ENCODE measurements at regions not wholly inside any gene's neighbourhood (a gene's known extent, or its start where the extent isn't known, plus 50 kb on each side); places are given as distances from the start of the nearest gene placed in this dataset.

DNA sequence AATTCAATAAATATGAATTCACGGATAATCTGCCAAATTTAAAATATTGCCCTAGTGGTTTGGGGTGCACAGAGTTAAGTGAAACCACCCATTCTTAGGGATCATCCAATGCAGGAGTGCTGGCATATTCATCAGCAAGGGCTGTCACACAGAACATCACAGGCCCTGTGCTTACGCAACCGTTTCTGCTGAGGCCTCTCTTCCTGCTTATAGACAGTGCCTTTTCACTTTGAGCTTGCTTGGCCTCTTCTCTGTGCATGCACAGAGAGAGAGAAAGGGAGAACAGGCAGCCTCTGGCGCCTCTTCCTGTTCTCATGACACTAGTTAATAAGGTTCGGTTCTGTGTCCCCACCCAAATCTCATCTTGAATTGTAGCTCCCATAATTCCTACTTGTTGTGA, 366.3 kb downstream of the ICE1 start:
- no peak for DNase-seq (ENCODE audit: low spot score)
- intact Hi-C loops (cut with DNase I) = no loop called here
- 86% methylated on average over 5 of the region's 5 CpGs for WGBS

DNA sequence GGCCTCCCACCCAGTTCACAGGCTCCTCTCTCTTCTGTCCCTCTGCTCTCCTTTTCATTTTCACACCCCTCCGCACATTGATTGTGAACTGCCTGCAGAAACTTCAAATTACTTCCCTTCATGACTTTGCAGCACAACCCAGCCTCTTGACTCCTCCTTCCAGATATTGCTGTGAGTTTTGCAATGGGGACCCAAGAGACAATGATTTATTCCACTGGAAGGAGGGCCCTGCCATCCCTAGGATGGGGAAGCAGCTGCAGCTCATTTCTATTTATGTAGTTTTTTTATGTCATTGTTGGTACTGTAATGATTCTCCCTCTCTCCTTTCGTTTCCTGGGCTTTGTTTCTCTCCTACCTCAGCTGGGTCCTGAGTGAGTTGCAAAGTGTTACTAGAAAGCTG, 364.9 kb downstream of the ICE1 start:
- no peak overlapping the region for H3K27ac ChIP-seq
- 83% methylated on average over 2 of the region's 2 CpGs for WGBS
- H3K4me1 ChIP-seq (replicated peaks) = no peaks in the 10 kb centered on the region
- H3K9me3 ChIP-seq = no peaks in the 10 kb centered on the region
- H3K36me3 ChIP-seq = no peaks in the 10 kb centered on the region
- H3K27me3 ChIP-seq (replicated peaks; ENCODE audit: insufficient read depth) = no peaks in the 10 kb centered on the region
- no peak for TF ChIP-seq POLR2A (IDR thresholded peaks at IDR 0.05)
- TF ChIP-seq, protein P1, sequence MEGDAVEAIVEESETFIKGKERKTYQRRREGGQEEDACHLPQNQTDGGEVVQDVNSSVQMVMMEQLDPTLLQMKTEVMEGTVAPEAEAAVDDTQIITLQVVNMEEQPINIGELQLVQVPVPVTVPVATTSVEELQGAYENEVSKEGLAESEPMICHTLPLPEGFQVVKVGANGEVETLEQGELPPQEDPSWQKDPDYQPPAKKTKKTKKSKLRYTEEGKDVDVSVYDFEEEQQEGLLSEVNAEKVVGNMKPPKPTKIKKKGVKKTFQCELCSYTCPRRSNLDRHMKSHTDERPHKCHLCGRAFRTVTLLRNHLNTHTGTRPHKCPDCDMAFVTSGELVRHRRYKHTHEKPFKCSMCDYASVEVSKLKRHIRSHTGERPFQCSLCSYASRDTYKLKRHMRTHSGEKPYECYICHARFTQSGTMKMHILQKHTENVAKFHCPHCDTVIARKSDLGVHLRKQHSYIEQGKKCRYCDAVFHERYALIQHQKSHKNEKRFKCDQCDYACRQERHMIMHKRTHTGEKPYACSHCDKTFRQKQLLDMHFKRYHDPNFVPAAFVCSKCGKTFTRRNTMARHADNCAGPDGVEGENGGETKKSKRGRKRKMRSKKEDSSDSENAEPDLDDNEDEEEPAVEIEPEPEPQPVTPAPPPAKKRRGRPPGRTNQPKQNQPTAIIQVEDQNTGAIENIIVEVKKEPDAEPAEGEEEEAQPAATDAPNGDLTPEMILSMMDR (IDR thresholded peaks at IDR 0.05) = no peak
- TF ChIP-seq POLR2AphosphoS5 (IDR thresholded peaks at IDR 0.05) = no peak
- H3K4me3 ChIP-seq = no peak overlapping the region
- DNase-seq (ENCODE audit: low spot score) = no peak
- intact Hi-C loops (cut with DNase I) = no loop called here

More for the DNA sequence above, 366.3 kb downstream of the ICE1 start:
- Histone ChIP-seq H3K27ac (no peak overlapping the region), H3K27me3 (replicated peaks; ENCODE audit: insufficient read depth) (no peaks in the 10 kb centered on the region), H3K4me1 (replicated peaks) (no peaks in the 10 kb centered on the region), H3K9me3 (no peaks in the 10 kb centered on the region), H3K36me3 (no peaks in the 10 kb centered on the region), H3K4me3 (no peak overlapping the region)
- TF ChIP-seq POLR2AphosphoS5 (IDR thresholded peaks at IDR 0.05) (no peak), POLR2A (IDR thresholded peaks at IDR 0.05) (no peak)
- TF ChIP-seq, protein P1 (IDR thresholded peaks at IDR 0.05) = no peak

DNA sequence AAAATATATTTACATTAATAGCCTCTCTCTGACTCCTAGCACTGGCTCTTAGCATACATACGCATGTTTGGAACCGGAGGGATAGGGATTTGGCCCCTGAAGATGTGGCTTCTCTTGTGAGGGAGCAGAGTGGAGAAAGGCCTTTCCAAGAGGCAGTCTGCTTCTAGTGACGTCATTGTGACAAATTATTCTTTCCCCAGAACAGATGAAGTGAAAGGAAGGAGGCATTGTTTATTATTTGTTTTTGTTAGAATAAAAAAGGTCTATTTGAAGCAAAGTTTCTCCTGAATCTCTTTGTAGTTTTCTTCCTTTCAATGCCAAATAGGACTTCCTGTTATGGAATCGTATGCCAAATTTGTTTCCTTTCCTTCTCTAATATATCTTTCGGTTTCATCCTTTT, 361.6 kb downstream of the ICE1 start:
- Histone ChIP-seq H3K36me3 (no peaks in the 10 kb centered on the region), H3K4me1 (replicated peaks) (no peaks in the 10 kb centered on the region), H3K27me3 (replicated peaks; ENCODE audit: insufficient read depth) (no peaks in the 10 kb centered on the region), H3K9me3 (no peaks in the 10 kb centered on the region), H3K27ac (no peak overlapping the region), H3K4me3 (no peak overlapping the region)
- DNase-seq (ENCODE audit: low spot score) = no peak
- WGBS = 56% methylated on average over 5 of the region's 5 CpGs
- intact Hi-C loops (cut with DNase I) = no loop called here
- TF ChIP-seq POLR2AphosphoS5 (IDR thresholded peaks at IDR 0.05) = no peak
- no peak for TF ChIP-seq POLR2A (IDR thresholded peaks at IDR 0.05)
- TF ChIP-seq, protein P1 (IDR thresholded peaks at IDR 0.05) = no peak

DNA sequence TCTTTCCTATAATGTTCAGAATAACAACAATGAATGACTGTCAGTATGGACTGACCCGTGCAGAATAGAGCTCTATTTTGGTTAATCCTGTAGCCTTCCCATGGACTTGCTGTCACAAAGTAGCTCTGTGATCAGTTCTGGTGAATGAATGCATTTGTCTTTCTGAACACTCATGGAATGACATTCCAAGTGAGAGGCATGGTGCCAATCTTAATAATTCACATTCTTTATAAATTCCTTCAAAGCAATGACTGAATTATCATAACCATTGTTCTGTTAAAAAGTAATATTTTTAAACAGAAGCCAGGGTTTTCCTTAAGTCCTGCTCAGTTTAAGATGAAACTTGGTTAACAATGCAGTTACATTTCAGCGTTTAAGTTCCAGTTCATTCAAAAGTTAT, 360.5 kb downstream of the ICE1 start:
- H3K36me3 ChIP-seq = no peaks in the 10 kb centered on the region
- 80% methylated on average over 2 of the region's 2 CpGs for WGBS
- H3K4me3 ChIP-seq = no peak overlapping the region
- H3K27ac ChIP-seq = no peak overlapping the region
- DNase-seq (ENCODE audit: low spot score) = no peak
- H3K27me3 ChIP-seq (replicated peaks; ENCODE audit: insufficient read depth) = no peaks in the 10 kb centered on the region
- H3K4me1 ChIP-seq (replicated peaks) = no peaks in the 10 kb centered on the region
- TF ChIP-seq POLR2AphosphoS5 (IDR thresholded peaks at IDR 0.05) = no peak
- TF ChIP-seq POLR2A (IDR thresholded peaks at IDR 0.05) = no peak
- TF ChIP-seq, protein P1 (IDR thresholded peaks at IDR 0.05) = no peak
- no peaks in the 10 kb centered on the region for H3K9me3 ChIP-seq
- intact Hi-C loops (cut with DNase I) = no loop called here

DNA sequence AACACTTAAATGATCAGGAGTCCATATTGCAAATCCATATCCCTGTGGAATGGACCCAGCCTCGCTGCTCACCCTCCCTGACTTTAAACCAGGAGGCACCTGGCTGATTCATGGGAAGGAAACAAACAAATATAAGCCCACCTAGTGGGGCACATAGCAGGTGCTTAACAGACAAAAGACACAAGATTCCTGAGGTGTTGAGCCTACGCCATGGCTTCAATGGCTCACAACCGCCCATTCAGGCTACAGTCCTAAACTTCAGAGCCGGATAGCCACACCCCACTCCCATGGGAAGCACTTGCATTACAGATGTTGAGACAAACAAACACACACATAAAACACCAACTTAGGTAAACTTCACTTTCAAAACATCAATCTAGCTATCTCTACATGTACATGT, 359.9 kb downstream of the ICE1 start:
- TF ChIP-seq, protein P1 (IDR thresholded peaks at IDR 0.05) = no peak
- no peak for TF ChIP-seq POLR2AphosphoS5 (IDR thresholded peaks at IDR 0.05)
- no peak for TF ChIP-seq POLR2A (IDR thresholded peaks at IDR 0.05)
- DNase-seq (ENCODE audit: low spot score) = no peak
- Histone ChIP-seq H3K36me3 (no peaks in the 10 kb centered on the region), H3K9me3 (no peaks in the 10 kb centered on the region), H3K4me1 (replicated peaks) (no peaks in the 10 kb centered on the region), H3K27me3 (replicated peaks; ENCODE audit: insufficient read depth) (no peaks in the 10 kb centered on the region), H3K27ac (no peak overlapping the region), H3K4me3 (no peak overlapping the region)
- WGBS = 89% methylated on average over 4 of the region's 4 CpGs
- intact Hi-C loops (cut with DNase I) = no loop called here
